ENCODE measurements at regions not wholly inside any gene's neighbourhood (a gene's known extent, or its start where the extent isn't known, plus 50 kb on each side); places are given as distances from the start of the nearest gene placed in this dataset.

- no peak overlapping the region for H3K4me3 ChIP-seq
- WGBS, 10 experiments: 0 to 95% (median 50%) methylated on average over 1 to 9 of the region's 12 CpGs; no CpG with 5 or more reads in 1 of the 10 experiments
- no peak overlapping the region for H3K27ac ChIP-seq
- in situ Hi-C loops (cut with MboI; ENCODE audit: low pct_unique_long_range_greater_than_20kb in 2 of 9, low sequenced_read_pairs in 9 of 9, unreplicated experiment in 9 of 9): no loop called here
- no peak for ATAC-seq (replicated peaks in 6 of 8)
- H3K4me1 ChIP-seq (replicated peaks in 1 of 2): no peaks in the 10 kb centered on the region
Observed at GRCh38 chr7:155985518-155986250, 173.4 kb upstream of the SHH start.

DNA sequence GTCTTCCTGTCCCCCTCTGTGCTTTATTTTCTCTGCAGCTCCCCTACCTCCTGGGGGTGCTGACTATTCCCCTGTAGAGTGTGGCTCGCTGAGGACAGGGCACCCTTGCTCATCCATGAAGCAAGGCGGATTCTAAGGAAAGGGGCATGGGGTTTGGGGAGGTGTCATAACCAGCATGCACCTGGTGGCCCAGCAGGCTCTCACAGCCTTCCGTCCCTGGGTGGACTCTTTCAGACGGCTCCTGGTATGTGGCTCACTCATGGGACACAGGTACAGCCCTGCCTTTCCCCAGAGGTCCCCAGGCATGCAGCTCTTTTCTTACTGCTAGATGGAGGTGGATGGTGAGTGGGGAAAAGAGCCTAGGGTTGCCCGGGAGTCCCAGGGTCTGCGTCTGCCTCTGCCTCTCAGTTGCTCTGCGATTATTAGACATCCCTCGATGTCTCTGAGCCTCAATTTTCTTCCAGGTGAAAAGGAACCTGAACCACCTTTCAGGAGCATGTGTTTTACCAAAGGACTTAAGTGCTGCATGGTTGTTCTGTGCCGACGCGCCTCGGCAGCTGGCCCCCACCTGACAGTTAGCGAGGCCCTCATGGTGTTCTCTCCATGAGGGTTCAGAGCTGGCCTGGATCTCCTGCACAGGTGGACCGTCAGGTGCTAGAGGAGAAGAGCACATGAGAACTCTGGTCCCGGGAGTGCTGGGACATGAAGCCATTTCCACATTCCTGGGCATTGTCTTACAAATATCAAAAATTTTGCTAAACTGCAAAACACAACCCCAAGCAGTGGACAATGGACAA is 172.5 kb upstream of the SHH start:
- WGBS, 10 experiments: 0 to 71% (median 61%) methylated on average over 2 to 10 of the region's 15 CpGs; no CpG with 5 or more reads in 5 of the 10 experiments
- in situ Hi-C loops (cut with MboI; ENCODE audit: low pct_unique_long_range_greater_than_20kb in 2 of 9, low sequenced_read_pairs in 9 of 9, unreplicated experiment in 9 of 9): no loop called here
- Histone ChIP-seq H3K4me1 (replicated peaks in 1 of 2) (no peaks in the 10 kb centered on the region), H3K27ac (no peak overlapping the region), H3K4me3 (no peak overlapping the region)
- no peak for ATAC-seq (replicated peaks in 6 of 8)

- no peak overlapping the region for H3K4me3 ChIP-seq
- H3K4me1 ChIP-seq (replicated peaks in 1 of 2): no peaks in the 10 kb centered on the region
- no peak for ATAC-seq (replicated peaks in 6 of 8)
- 40 to 100% (median 56%) methylated on average over 1 to 3 of the region's 10 CpGs; no CpG with 5 or more reads in 5 of the 10 experiments for WGBS, 10 experiments
- in situ Hi-C loops (cut with MboI; ENCODE audit: low pct_unique_long_range_greater_than_20kb in 2 of 9, low sequenced_read_pairs in 9 of 9, unreplicated experiment in 9 of 9): no loop called here
- H3K27ac ChIP-seq: no peak overlapping the region
Observed at GRCh38 chr7:155984028-155984580, 171.8 kb upstream of the SHH start.

GRCh38 chr7:155983176-155983815 is 171.0 kb upstream of the SHH start:
- no peak overlapping the region for H3K27ac ChIP-seq
- H3K4me1 ChIP-seq (replicated peaks in 1 of 2): no peaks in the 10 kb centered on the region
- in situ Hi-C loops (cut with MboI; ENCODE audit: low pct_unique_long_range_greater_than_20kb in 2 of 9, low sequenced_read_pairs in 9 of 9, unreplicated experiment in 9 of 9): no loop called here
- 42 to 73% (median 72%) methylated on average over 2 to 6 of the region's 14 CpGs; no CpG with 5 or more reads in 7 of the 10 experiments for WGBS, 10 experiments
- H3K4me3 ChIP-seq: no peak overlapping the region
- ATAC-seq (replicated peaks in 6 of 8): no peak

GRCh38 chr7:155981703-155982102 is 169.4 kb upstream of the SHH start:
- ATAC-seq (replicated peaks in 6 of 8): no peak
- Histone ChIP-seq H3K27ac (no peak overlapping the region), H3K4me3 (no peak overlapping the region), H3K4me1 (replicated peaks in 1 of 2) (no peaks in the 10 kb centered on the region)
- WGBS, 10 experiments: no CpG with 5 or more reads among the region's 2 CpGs
- in situ Hi-C loops (cut with MboI; ENCODE audit: low pct_unique_long_range_greater_than_20kb in 2 of 9, low sequenced_read_pairs in 9 of 9, unreplicated experiment in 9 of 9): no loop called here

DNA sequence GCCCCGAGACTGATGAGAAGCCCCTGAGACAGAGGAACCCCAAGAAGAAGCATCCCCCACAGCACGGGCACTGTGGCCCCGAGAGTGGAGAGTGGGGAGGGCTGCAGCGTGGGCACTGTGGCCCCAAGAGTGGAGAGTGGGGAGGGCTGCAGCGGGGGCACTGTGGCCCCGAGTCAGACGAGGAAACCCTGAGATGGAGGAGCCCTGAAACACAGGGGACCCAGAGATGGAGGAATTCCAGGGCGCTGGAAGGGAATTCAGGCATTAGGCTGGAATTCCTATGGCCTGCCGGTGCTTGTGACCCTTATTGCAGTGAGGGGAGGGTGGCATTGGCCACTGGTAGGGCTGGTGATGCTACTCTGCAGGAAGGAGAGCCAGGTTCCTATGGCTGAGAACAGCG is 168.6 kb upstream of the SHH start:
- in situ Hi-C loops (cut with MboI; ENCODE audit: low pct_unique_long_range_greater_than_20kb in 2 of 9, low sequenced_read_pairs in 9 of 9, unreplicated experiment in 9 of 9): no loop called here
- no peaks in the 10 kb centered on the region for H3K4me1 ChIP-seq (replicated peaks in 1 of 2)
- no peak overlapping the region for H3K27ac ChIP-seq
- H3K4me3 ChIP-seq: no peak overlapping the region
- WGBS, 10 experiments: 0 to 100% (median 50%) methylated on average over 1 to 4 of the region's 10 CpGs; no CpG with 5 or more reads in 5 of the 10 experiments
- no peak for ATAC-seq (replicated peaks in 6 of 8)

GRCh38 chr7:155979994-155980393 is 167.7 kb upstream of the SHH start:
- Histone ChIP-seq H3K4me1 (replicated peaks in 1 of 2) (no peaks in the 10 kb centered on the region), H3K27ac (no peak overlapping the region), H3K4me3 (no peak overlapping the region)
- in situ Hi-C loops (cut with MboI; ENCODE audit: low pct_unique_long_range_greater_than_20kb in 2 of 9, low sequenced_read_pairs in 9 of 9, unreplicated experiment in 9 of 9): no loop called here
- ATAC-seq (replicated peaks in 6 of 8): no peak
- 0 to 100% (median 56%) methylated on average over 1 to 8 of the region's 12 CpGs; no CpG with 5 or more reads in 2 of the 10 experiments for WGBS, 10 experiments

DNA sequence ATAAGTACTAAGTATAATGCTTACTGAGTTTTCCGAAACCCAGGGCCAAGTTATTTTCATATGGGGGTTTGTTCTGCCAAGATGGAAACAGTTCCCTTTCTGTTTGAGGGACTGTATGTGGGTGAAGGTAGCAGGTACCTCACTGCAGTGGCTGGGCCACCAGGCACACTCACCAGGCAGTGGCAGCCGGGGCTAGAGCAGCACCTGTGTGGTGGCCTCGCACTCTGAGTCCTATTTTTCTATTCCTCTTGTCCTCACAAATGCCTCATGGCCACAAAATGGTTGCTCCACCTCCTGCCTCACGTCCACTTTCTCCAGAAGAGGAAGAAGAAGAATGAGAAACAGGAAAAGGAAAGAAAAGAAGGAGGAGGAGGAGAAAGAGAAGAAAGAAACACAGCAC is 167.3 kb upstream of the SHH start:
- in situ Hi-C loops (cut with MboI; ENCODE audit: low pct_unique_long_range_greater_than_20kb in 2 of 9, low sequenced_read_pairs in 9 of 9, unreplicated experiment in 9 of 9): no loop called here
- 0 to 41% (median 0%) methylated on average over 2 to 3 of the region's 4 CpGs; no CpG with 5 or more reads in 5 of the 10 experiments for WGBS, 10 experiments
- no peak overlapping the region for H3K27ac ChIP-seq
- no peak overlapping the region for H3K4me3 ChIP-seq
- ATAC-seq (replicated peaks in 6 of 8): no peak
- H3K4me1 ChIP-seq (replicated peaks in 1 of 2): no peaks in the 10 kb centered on the region

GRCh38 chr7:155975490-155975889 is 163.2 kb upstream of the SHH start:
- 32 to 78% (median 64%) methylated on average over 2 to 4 of the region's 7 CpGs; no CpG with 5 or more reads in 4 of the 10 experiments for WGBS, 10 experiments
- no peaks in the 10 kb centered on the region for H3K4me1 ChIP-seq (replicated peaks in 1 of 2)
- in situ Hi-C loops (cut with MboI; ENCODE audit: low pct_unique_long_range_greater_than_20kb in 2 of 9, low sequenced_read_pairs in 9 of 9, unreplicated experiment in 9 of 9): no loop called here
- no peak for ATAC-seq (replicated peaks in 6 of 8)
- no peak overlapping the region for H3K4me3 ChIP-seq
- H3K27ac ChIP-seq: no peak overlapping the region

- Histone ChIP-seq H3K4me3 (no peak overlapping the region), H3K4me1 (replicated peaks in 1 of 2) (no peaks in the 10 kb centered on the region), H3K27ac (no peak overlapping the region)
- in situ Hi-C loops (cut with MboI; ENCODE audit: low pct_unique_long_range_greater_than_20kb in 2 of 9, low sequenced_read_pairs in 9 of 9, unreplicated experiment in 9 of 9): no loop called here
- no peak for ATAC-seq (replicated peaks in 6 of 8)
- 6 to 100% (median 43%) methylated on average over 1 to 7 of the region's 11 CpGs; no CpG with 5 or more reads in 1 of the 10 experiments for WGBS, 10 experiments
Observed at GRCh38 chr7:155974186-155974897, 162.1 kb upstream of the SHH start.

GRCh38 chr7:155973451-155973997 is 161.3 kb upstream of the SHH start:
- 50 to 87% (median 70%) methylated on average over 2 to 9 of the region's 15 CpGs; no CpG with 5 or more reads in 7 of the 10 experiments for WGBS, 10 experiments
- no peak for ATAC-seq (replicated peaks in 6 of 8)
- in situ Hi-C loops (cut with MboI; ENCODE audit: low pct_unique_long_range_greater_than_20kb in 2 of 9, low sequenced_read_pairs in 9 of 9, unreplicated experiment in 9 of 9): no loop called here
- no peaks in the 10 kb centered on the region for H3K4me1 ChIP-seq (replicated peaks in 1 of 2)
- H3K4me3 ChIP-seq: no peak overlapping the region
- no peak overlapping the region for H3K27ac ChIP-seq

- H3K27ac ChIP-seq: no peak overlapping the region
- WGBS, 10 experiments: 0 to 72% (median 44%) methylated on average over 1 to 11 of the region's 13 CpGs; no CpG with 5 or more reads in 2 of the 10 experiments
- in situ Hi-C loops (cut with MboI; ENCODE audit: low pct_unique_long_range_greater_than_20kb in 2 of 9, low sequenced_read_pairs in 9 of 9, unreplicated experiment in 9 of 9): no loop called here
- ATAC-seq (replicated peaks in 6 of 8): no peak
- H3K4me3 ChIP-seq: no peak overlapping the region
- H3K4me1 ChIP-seq (replicated peaks in 1 of 2): no peaks in the 10 kb centered on the region
Observed at GRCh38 chr7:155972651-155973390, 160.6 kb upstream of the SHH start.
